TTC549 (cell line): ENCODE measurements at regions not wholly inside any gene's neighbourhood (a gene's known extent, or its start where the extent isn't known, plus 50 kb on each side); places are given as distances from the start of the nearest gene placed in this dataset.

Experiments used
- FAIRE-seq: peaks from 2 replicates; lab custom pipeline; 2012; peaks lifted over from hg19 to GRCh38; lab: Jason Lieb, UNC

- no peak for FAIRE-seq
Observed at GRCh38 chr5:111869681-111870080, 112.7 kb upstream of the NREP start.

GRCh38 chr5:111865356-111865755, 108.4 kb upstream of the NREP start:
- no peak for FAIRE-seq

GRCh38 chr5:111863801-111864200, 106.8 kb upstream of the NREP start:
- no peak for FAIRE-seq

GRCh38 chr5:111859533-111860270, 102.7 kb upstream of the NREP start:
- no peak for FAIRE-seq

- FAIRE-seq: no peak
Observed at GRCh38 chr5:111859031-111859430, 102.0 kb upstream of the NREP start.

GRCh38 chr5:111857623-111858022, 100.6 kb upstream of the NREP start:
- FAIRE-seq: no peak

GRCh38 chr5:111856876-111857466, 100.0 kb upstream of the NREP start:
- FAIRE-seq: no peak

- no peak for FAIRE-seq
Observed at GRCh38 chr5:111855356-111855755, 98.4 kb upstream of the NREP start.

GRCh38 chr5:111854186-111854585, 97.2 kb upstream of the NREP start:
- FAIRE-seq: no peak

- FAIRE-seq: no peak
Observed at GRCh38 chr5:111853748-111854147, 96.8 kb upstream of the NREP start.

GRCh38 chr5:111851631-111852548, 94.9 kb upstream of the NREP start:
- FAIRE-seq: no peak

GRCh38 chr5:111848476-111848875, 91.5 kb upstream of the NREP start:
- no peak for FAIRE-seq

- no peak for FAIRE-seq
Observed at GRCh38 chr5:111847052-111847925, 90.3 kb upstream of the NREP start.

- no peak for FAIRE-seq
Observed at GRCh38 chr5:111840036-111840674, 83.2 kb upstream of the NREP start.

- FAIRE-seq: no peak
Observed at GRCh38 chr5:111839438-111839837, 82.4 kb upstream of the NREP start.

- FAIRE-seq: no peak
Observed at GRCh38 chr5:111836426-111836825, 79.4 kb upstream of the NREP start.

- no peak for FAIRE-seq
Observed at GRCh38 chr5:111834926-111835599, 78.1 kb upstream of the NREP start.

- no peak for FAIRE-seq
Observed at GRCh38 chr5:111830333-111830732, 73.3 kb upstream of the NREP start.

GRCh38 chr5:111829701-111830100, 72.7 kb upstream of the NREP start:
- no peak for FAIRE-seq

GRCh38 chr5:111826064-111826463, 69.1 kb upstream of the NREP start:
- FAIRE-seq: no peak

- FAIRE-seq: no peak
Observed at GRCh38 chr5:111820072-111820471, 63.1 kb upstream of the NREP start.
